Inflammatory macrophage treated with lipopolysaccharide for 4 hours (primary cell): ENCODE measurements at regions not wholly inside any gene's neighbourhood (a gene's known extent, or its start where the extent isn't known, plus 50 kb on each side); places are given as distances from the start of the nearest gene placed in this dataset.
A peak's percentile ranks its signal among the peaks of the same experiment; 100 is the strongest.
"Not testable (repeated sequence)": the region's sequence is repeated elsewhere in the genome, so short reads cannot be mapped to it uniquely, and the experiment has no call there.

ENCODE experiments used
- DNase-seq: peaks from one replicate; pipeline ENCODE4 v3.0.0-alpha.2; 2020

DNA sequence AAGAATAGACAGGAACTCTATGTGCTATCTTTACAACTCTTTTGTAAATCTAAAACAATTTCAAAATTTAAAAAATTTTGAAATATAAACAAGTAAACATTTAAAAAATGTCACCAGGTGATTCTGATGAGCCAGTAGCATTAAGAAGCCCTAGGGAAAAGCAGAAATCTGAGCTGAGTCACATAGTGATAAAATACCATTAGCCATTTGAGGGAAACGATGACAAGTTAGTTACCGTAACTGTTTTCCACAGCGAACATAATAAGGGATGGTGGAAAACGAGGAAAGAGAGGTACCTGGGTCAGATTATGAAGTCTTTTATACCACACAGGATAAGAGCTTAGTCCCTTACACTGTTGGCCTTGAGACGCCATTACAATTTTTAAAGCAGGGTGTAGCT lies 55.5 kb downstream of the PRR15 start:
- DNase-seq: no peak

GRCh38 chr7:29619848-29620555 lies 56.4 kb downstream of the PRR15 start:
- no peak for DNase-seq

DNA sequence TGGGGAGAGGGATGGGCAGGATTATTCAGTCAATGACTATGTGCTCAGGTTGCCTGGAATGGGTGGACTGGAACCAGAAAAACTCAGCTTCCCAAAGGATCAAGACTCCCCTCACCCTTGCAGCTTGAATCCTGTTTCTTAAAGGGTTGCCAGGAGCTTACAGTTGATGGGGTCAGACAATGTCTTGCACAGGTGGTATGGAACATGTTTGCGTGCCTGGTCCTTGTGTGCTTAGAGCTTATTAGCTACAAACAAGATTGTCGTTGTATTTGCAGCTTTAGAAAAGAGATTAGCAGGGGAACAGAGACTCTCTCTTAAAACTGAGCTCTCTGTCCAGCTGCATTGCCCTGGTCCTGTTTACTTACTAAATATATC lies 56.9 kb downstream of the PRR15 start:
- DNase-seq: no peak

- DNase-seq: no peak
These were observed 59.0 kb downstream of the PRR15 start for GRCh38 chr7:29622335-29623265.

- no peak for DNase-seq
These were observed 60.3 kb downstream of the PRR15 start for GRCh38 chr7:29623973-29624372.

- DNase-seq: no peak
These were observed 63.1 kb downstream of the PRR15 start for GRCh38 chr7:29626730-29627129.

GRCh38 chr7:29627631-29628030 lies 64.0 kb downstream of the PRR15 start:
- DNase-seq: no peak

DNA sequence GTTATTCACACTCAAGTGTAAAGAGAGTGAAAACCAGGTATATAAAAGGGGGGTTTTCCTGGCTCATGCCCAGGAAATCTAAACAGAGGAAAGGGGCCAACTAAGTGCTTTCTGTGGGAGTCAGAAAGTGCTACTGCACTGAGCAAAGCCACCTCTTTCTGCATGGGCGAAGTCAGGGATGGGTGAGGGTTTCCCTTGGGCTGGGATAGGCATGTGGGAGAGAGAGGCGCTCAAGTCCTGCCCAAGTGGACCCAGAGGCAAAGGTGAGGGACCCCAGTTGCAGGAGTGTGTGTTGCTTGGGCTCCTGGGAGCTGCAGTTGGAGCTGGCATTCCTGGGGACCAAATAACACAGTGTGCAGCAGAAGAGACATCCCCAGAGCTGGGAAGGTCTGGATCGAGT lies 65.9 kb downstream of the PRR15 start:
- no peak for DNase-seq

- DNase-seq: peak; percentile 44
These were observed 71.7 kb downstream of the PRR15 start for GRCh38 chr7:29635067-29636008.

- DNase-seq: no peak
These were observed 72.3 kb downstream of the PRR15 start for GRCh38 chr7:29636009-29636351.

- DNase-seq: no peak
These were observed 73.7 kb downstream of the PRR15 start for GRCh38 chr7:29637374-29637773.

DNA sequence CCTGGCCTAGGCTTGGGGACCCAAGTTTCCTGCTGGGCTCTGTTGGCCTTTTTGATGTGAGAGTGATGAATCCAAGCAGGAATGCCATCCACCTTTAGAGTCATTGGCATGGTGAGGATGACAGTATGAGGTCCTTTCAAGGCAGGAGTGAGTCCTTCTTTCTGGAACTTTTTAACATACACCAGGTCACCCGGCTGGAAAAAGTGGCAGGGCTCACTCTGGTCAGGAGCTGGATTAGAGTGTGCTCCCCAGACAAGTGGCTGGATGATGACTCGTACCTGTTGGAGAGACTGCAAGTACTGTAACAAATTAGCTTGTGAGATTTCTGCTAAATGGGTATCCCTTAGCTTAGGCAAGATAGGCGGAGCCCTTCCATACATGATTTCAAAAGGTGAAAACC lies 75.2 kb downstream of the PRR15 start:
- not testable (repeated sequence) for DNase-seq

GRCh38 chr7:29639386-29639785 lies 75.8 kb downstream of the PRR15 start:
- no peak for DNase-seq

- no peak for DNase-seq
These were observed 76.4 kb downstream of the PRR15 start for GRCh38 chr7:29639886-29640595.

DNA sequence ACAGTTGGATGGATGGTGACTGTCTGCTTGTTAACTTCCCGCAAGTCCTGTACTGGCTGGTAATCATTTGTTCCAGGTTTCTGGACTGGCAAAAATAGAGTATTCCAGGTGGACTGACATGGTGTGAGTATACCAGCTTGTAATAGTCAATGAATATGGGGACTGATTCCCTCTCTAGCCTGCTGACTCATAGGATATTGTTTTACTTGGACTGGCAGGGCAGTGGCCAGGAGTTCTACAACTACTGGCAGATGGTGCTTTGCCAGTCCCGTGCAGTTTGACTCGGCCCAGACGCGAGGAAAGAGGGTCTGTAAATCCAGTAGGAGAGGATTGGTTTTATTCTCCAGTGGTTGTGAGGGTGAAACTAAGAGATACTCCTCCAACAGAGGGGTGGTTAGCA lies 78.0 kb downstream of the PRR15 start:
- DNase-seq: no peak

DNA sequence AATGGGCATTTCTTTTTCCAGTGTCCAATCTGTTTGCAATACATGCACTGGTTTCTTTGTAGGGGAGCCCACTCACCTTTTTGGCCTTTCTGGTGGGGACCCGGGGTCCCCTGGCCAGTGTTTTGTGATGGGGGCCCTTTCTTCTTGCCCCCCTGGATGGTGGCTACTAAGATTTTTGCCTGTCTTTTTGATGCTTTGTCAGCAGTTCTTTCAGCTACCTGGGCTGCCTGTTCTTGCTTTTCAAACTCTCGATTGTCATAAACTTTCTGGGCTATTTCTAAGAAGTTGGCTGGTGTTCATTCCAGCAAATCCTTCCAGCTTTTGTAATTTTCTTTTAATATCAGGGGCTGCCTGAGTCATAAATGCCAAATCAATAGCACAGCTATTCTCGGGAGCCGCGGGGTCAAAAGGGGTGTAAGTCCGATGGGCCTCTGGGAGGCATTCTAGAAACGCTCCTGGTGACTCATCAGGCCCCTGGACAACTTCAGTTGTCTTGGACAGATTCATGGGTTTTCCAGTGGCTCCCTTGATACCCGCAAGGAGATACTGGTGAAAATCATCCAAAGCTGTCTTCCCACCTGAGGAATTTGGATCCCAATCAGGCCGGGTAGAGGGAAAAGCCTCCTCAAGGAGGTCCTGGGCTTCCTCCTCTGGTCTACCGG lies 79.0 kb downstream of the PRR15 start:
- DNase-seq: no peak

GRCh38 chr7:29646116-29646515 lies 82.5 kb downstream of the PRR15 start:
- not testable (repeated sequence) for DNase-seq

DNA sequence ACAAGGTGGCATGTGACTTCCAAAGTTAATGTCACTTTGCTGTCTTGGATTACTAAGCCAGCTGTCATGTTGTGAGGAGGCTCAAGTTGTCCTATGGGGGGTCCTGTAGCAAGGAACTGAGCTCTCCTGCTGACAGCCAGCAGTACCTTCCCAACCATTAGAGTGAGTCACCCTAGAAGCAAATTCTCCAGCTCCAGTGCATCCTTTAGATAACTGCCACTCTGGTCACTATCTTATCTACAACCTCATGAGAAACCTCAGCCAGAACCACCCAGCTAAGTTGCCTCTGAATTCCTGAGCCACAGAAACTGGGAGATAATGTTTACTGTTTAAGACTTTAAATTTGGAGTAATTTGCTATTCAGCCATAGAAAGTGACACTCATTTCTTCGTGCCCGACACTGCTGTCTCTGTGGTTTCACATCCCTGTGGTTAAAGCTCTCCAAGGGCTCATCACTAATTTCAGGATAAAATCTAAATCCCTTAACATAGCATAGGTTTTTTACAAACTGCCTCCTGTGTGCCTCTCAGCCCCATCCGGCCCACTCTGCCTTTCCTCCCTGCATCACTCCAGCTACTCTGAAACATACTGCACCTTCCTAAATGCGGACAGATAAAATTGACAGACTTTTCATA lies 83.5 kb downstream of the PRR15 start:
- DNase-seq: no peak

DNA sequence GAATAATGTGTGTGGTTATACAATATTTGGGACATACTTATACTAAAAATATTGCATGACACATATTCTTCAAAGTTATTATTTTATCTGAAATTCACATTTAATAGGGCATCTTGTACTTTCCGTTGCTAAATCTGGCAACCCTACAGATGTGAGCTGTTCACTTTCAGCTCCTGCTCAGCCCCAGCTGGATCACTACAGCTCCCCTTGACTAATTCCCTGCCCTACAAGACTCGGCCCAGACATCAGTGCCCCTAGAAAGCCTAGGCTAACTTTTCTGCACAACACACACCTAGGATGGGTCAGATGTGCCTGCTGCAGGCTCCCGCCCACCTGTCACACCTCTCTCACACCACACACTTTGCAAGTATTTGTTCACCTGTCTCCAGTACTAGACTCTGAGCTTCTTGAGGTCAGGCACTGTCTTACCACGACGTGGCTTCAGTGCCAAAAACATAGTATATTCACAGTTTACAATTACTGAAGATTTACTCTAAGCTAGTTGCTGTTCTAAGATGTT lies 84.1 kb downstream of the PRR15 start:
- not testable (repeated sequence) for DNase-seq

GRCh38 chr7:29649028-29649716 lies 85.5 kb downstream of the PRR15 start:
- DNase-seq: no peak

- no peak for DNase-seq
These were observed 86.2 kb downstream of the PRR15 start for GRCh38 chr7:29649876-29650275.
